HPDE6-E6E7 (cell line): ENCODE measurements at regions not wholly inside any gene's neighbourhood (a gene's known extent, or its start where the extent isn't known, plus 50 kb on each side); places are given as distances from the start of the nearest gene placed in this dataset.

Experiments
- DNase-seq: peaks from one replicate; pipeline ENCODE4 v3.0.0; 2011; ENCODE audit warnings: missing footprints; ENCODE audit errors: extremely low spot score

DNA sequence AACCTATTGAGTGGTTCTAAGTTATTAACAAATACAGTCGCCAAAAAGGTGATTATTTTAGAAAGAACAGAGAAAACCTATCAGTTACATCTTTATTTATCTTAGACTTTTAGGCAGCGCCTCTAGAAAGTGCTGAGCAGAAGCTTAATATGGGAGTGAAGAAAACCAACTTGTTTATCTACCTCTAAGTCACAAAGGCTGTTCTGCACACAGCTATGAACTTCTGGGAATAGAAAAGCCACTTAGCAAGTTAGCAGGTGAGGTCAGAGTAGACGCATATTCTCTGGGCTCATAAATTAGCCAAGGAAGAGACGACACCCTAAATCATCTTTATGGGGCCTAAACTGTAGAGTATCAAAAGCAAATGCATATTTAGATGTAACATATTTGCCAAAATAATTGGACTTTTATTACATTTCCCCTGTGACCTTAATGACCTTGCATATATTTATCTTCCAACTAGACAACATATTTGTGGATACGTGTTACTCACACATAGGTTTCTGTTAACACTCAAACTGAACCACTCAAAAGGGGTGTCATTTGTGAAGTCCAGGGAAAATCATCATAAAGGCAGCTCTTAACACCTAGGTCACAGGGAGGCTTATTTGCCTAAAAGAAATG is 267.1 kb downstream of the ADGB start:
- DNase-seq = no peak

DNA sequence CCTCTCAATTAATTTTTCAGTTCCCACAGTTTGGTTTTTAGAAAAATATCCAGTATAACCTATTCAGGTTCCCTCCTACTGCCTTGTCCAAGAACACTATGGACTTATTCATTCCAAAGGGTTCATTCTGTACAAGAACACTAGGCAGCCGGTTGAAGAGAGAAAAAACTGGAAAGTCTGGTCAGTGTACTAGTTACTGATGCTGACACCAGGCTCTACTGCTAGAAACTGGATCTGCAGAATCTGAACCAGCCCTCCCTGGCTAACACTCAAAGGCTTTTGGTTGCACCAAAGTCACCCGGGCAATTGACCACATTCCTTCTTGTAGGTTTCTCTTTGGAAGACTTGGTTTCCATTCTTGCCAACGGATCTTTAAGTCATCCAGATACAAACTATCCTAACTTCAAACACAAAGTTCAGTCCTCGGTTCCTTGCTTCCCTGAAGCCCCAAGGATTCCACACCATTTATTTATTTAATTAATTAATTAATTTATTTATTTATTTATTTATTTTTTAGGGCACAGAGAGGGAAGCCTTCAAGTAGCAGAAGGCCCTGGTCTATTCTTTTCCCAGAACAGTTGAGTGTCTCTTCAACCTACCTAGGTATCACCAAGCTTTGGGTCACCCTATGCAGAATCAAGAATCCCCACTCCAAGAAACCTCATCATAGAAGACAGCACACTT is 268.1 kb downstream of the ADGB start:
- no peak for DNase-seq

DNA sequence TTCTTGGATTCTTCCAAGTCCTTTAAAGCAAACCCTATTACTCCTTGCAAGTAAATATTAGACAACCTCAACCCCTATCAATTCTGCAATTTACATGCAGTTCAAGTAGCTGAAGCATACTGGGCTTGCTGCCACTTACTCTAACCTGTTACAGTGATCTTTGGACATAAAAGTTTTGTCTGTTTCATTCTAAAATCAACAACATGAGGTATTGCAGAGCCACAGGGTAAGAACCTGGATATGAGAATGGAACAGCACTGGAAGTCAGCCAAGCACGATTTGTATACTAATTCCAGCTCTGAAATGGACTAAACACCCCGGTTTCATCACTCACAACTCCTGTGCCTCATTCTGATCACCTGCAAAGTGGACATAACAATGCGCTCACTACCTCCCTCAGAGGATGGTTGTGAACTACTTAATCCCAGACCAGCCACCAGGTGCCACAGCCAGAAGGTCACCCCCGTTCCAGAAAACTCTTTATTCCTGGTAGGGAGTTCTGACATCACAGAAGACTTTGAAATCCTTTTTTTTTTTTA is 270.0 kb downstream of the ADGB start:
- no peak for DNase-seq

DNA sequence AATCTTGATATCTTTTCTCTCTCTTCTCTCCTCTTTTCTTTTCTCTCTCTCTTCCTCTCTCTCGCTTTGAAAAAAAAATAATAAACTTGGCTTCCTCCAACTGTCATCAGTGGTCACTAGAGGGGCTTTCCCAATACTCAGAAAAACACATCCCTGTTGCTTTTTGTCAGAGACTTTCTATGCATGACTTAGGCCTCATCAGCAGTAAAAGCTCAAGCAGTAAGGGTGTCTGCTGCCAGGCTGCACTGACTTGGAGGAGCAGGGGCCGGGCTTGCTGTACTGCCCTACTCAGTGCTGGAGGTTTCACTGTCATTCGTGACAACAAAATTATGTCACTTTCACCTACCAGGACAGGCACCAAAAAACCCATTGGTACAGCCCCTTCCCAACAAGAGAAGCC is 272.0 kb downstream of the ADGB start:
- no peak for DNase-seq

DNA sequence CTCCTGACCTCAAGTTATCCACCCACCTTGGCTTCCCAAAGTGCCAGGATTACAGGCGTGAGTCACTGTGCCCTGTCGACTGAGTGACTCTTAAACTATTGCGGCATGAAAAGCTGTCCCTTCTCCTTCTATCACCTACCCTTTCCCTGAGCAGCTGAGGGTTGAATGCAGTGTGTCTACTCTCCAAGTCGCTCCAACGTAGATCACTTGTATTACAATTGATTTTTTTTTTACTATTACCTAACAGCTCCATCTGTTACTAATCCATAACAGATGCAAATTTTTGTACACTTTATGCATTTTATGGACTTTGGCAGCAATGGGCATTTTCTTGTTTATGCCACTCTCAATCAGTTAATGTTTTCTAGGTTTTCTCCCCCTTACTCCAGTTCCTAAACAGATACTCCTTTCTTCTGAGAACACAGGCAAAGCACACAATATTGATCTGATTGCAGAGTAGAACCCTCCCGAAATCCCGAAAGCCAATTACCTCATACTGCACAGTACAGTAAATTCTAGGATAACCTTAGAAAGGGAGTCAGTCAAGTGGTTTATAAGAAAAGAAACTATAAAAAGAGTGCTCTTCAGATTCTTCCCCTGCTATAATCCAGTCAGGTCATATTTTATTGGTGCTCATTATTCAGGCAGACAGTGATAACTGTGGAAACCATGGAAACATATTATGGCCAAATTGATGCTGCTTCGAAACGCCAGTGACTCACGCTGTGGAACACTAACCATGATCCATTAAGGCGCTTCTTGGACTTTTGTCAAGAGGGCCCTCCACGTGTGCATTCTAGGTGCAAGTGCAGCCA is 273.0 kb downstream of the ADGB start:
- DNase-seq = no peak

DNA sequence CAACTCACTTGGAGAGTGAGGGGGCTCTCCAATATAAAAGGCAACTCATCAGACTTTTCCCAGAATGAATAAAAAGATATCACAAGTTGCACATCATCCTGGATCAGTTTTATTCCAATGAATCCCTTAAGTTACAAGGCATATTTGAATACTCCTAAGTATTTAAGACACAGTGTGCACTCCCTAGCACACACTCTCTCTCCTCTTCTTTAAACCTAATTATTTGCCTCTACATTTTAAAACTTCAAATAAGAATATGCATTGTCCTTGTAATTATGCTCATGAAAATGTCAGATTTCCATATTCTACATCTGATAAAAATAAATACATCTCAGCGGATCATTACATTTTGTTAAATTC is 273.6 kb downstream of the ADGB start:
- DNase-seq = no peak

DNA sequence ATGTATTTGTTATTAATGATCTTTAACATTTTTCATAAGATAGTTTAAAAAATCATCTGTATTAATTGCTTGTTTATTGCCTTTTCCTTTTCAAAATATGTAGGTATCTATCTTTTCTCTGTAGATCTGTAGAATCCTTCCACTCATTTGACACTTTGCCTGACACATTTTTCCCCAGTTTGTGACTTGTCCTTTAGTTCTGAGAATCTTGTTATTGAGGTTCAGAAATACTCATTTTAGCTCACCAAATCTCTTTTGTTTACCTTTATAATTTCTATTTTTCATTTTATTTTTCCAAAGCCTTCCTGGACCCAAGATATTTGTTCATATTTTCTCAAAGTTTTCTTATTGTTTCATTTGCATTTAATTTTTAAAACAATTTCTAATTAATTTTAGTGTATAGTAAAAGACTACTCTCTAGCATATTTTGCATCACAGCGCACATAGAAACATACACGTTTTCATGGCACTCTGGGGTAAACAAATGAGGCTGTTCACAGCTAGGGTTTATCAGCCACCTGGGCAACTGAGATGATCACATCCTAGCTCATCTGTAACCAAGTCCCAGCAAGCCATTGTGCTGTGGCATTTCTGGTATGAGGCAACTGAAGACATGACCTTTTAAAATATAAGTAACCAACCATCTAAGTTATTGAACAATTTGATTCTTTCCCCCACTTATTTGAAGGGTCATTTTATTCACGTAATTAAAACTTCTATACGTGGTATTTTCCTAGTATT is 275.7 kb downstream of the ADGB start:
- no peak for DNase-seq

DNA sequence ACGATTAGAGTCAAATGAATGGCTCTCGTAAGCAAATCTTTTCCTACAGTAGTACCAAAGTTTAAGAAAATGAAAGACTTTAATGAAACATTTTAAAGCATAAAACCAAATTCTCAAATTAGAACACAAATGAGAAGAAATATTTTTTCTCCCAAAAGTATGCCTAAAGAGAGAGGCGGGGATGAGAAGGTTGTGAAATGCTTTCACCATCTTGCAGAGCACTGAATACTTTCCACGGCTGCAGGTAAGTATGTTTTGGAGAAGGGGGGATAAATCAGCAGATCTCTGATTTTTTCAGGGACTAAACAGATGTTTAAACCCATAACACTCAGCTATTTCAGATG is 277.1 kb downstream of the ADGB start:
- no peak for DNase-seq

DNA sequence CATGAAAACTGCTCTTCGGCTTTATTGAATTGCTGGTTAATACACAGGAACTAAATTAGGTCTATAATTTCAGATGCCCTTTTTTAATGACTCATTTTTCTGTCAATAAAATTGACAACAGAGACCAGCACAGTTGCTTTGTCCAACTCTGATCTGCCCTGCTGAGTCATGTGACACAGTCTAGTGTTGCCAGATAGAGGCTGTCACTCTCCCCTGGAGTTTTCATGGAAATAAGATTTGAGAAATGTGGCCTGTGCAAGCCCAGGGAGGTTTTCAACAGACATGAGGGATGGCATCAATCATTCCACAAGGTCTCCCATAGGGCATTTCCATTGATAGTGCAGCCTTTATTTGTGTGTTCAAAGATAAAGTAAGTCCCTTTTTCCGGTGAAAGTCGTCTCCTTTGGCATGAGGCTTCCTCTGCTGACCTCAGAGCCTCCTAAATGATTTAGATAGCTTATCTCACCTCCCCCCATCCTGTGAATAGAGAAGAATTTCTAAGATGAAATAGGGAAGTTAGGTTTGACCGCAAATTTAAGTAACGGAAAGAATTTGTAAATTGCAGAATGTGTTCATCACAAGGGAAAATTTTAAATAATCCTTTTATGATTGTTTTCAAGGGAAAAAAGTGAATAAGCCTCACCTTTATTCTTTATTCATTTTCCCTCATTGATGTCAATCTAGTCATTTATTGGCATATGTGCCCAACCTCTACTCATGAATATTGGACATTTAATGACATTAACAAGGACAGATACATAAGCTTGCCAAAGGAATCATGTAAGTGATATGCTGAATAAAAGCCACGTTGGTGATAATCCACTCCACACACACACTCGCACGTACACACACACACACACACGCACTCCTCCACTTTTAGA is 277.7 kb downstream of the ADGB start:
- no peak for DNase-seq

DNA sequence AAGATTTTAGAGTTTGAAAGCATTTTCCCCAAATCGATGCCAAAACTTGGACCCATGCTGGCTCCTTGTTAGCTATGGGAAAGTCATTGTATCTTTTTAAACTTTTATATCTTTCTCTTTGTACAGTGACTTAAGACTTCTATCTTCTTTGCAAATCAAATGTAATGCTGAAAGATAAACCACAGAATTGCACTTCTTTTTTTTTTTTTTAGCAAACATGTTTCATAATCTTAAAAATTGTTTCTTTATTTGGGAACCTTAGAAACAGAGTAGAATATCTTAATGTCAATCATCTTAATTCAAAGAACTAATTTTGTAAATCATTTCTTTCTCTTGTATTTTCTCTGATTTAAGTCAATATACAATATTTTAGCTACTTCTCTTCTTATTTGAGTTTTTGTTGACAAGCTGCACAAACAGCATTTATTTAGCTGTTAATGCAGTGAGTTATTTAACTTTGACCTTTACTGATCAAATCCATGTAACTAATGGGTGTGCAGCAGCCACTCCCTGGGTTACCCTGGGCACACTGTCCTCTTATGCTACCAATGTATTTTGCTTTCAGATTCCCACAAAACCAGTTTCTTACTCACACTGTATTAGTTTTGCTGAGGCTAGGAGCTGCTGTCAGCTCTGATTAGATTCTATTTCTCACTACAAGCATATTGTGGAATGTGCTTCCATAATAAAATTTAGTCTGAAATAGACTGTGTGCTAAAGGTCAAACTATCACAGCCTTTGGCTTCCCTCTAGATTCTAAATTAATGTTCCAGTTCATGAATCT is 279.6 kb downstream of the ADGB start:
- DNase-seq = peak; percentile 43

DNA sequence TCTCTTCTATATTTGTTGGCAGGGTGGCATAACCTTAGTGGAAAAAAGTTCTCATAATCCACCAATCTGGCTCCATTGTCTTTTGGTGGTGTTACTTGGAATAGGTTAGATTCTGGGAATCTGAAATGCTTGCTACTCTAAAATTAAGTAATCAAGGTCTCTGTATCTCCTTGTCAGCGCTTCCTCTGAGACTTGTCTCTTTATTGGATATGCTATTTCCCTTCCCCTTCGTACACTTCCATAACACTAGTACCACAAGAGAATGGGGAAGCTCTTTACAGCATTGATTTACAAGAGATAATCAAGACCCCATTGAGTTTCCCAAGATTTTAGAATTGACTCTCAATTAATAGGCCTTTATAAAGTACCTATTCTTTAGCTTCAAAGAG is 280.2 kb downstream of the ADGB start:
- DNase-seq = no peak

DNA sequence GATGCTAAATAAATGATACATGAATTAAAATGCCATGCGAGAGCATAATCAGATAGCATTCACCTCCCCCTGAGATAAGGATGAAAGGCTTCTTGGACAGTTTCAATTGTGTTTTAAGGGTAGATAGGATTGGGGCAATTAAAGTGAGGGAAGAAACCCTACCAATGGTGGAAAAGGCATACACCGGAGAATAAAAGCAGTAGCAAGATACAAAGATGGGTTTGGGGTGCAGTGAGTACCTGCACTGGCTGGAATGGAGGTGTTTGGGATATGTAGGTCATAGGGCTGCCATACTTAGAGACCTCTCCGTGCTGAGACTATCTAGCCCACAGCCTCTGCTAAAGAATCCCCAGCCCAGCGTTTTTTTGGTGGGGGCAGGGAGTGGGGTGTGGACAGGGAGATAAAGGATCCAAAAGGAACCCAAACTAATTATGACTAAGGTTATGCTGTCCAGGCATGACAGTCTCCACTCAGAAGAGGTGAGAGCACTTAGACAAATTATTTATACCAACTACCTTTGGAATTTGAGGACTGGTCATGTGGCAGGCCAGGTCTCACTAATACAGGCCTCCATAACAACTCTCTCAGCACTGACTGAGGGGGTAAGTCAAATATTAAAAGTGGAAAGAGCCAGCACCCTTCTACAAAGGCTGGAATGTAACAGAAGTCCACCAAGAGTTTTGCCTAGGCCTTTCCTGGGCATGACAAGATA is 280.8 kb downstream of the ADGB start:
- no peak for DNase-seq

DNA sequence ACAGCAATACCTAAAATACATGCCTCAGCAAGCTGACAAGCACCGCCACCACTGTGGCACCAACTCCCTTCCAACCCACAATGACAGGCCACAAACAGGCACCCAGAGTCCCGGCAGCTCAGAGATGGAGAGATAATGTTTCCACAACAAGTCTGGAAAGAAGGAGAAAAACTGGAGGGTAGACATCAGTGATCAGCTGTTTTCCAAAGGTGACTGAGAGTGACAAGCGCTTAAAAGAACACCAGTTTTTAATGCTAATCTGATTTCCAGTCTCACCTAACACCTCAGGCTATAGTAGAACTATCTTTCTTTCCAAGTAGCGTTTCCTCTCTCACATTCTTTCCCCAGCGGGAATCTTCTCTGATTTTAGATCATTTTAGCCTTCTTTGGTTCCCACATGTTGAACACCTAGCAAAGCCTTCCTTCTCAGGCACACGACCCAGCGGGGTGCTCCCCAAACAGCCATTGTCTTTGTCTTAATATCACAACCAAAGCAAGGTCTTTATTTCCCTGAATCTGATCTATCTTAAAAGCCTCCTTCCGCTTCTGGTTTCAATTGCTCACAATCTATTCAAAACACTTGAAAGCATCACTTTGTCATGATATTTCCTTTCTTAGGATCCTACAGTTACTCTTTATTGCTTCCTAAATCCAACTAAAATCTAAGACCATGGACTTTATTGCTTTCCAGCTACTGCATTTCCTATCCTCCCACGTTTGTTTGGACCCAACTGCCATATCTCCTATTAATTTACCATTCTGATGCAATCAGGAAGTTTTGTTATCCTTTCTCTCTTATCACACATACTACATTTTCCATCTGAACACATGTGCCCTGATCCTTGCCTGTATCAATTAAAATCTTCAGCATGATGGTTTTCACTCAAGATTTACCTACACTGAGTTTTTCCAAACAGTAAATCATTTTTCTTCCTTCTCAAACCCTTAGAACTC is 282.7 kb downstream of the ADGB start:
- no peak for DNase-seq

DNA sequence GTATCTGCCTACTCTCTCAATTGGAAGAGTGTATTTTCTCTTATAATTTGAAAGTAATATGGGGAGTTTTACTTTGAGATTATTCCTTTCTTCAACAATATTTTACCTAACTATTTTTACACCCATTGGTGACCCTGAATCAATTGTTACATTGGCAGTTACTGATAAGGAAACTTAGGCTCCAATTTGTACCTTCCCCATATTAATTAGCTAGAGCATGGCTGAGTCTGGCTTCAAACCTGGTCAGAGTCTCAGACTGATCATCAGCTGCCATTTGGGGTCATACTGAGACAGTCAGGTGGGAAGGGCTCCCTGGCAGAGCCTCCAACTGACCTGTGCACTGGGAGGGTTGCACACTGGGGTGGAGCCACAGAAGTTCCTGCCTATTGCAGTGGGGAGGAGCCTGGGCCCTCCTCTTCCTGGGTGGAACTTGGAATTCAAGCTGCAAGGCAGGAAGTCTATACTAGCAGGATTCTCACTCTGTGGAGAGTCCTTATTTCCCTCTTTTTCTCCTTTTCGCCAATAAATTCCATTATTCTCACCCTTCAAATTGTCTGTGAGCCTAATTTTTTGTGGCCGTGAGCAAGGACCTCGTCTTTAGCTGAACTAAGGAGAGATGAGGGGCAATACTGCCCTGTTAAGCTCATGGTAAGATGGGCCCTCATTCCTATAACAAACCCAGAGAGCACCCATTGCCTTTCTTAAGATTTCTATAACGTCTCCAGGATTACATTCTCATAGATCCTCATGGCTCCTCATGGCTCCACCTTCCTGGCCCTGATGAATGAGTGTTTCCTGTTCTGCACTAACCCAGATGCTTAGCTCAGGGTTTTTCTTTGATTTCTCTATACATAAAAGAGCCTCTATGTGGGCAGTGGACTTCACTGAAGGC is 285.1 kb downstream of the ADGB start:
- DNase-seq = no peak

DNA sequence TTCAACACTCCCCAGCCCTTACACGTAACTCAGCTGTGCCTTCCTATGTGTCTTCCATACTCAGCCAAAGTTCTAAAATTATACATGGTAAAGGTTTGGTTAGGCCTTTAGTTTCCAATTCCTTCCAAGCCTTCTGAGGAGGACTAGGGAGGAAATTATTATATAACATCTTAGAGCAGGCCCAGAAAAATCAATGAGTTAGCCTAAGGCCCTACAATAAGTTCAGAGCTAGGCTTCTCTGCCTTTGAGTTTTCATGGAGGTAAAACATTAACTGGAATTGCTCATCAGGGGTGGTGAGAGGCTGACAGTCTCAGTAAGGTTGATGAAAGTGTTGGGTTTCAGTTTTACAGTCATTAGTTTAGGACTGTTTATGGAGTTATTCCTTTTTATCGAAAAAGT is 286.0 kb downstream of the ADGB start:
- DNase-seq = no peak

DNA sequence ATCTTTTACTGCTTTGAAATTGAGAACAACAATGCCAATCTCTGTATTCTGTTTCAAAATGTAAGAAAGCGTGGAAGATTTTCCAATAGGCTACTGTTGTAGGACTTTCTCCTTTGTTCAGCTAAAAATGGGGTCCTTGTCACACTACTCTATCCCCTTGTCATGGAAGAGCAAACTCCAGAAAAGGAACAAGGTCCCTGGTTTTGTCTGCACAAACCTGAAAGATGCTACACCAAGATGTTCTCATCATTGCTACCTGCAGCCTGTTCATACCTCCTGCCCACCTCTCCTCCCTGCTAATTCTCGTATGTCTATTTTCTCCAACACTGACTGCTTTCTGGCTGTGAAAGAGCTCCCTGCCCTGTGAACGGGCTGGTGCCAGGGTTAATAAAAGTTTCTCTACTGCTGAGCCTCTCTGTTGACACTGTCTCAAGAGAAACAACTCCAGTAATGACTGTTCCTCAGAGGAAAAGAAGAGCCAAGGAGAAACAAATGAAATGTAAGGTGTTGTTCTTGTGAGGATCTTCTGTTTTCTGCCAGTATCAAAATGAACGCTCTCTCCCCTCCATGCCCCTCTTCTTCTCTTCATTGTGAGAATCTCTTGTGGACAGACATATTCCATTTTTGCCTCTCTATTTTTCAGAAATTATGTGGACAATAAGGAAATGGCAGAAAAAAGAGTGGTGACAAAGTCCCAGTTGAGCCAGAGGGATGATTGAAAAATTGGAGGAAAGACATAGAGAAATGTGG is 287.1 kb downstream of the ADGB start:
- DNase-seq = no peak
